H1 (cell line): ENCODE measurements at regions not wholly inside any gene's neighbourhood (a gene's known extent, or its start where the extent isn't known, plus 50 kb on each side); places are given as distances from the start of the nearest gene placed in this dataset.

Experiments used
- CHD7 ChIP-seq: fragments of 300-600 bp; sonication (generic); IDR thresholded peaks from 2 replicates; pipeline ENCODE4 v1.7.1; 2012; ENCODE audit warnings: low read length, moderate library complexity, mild to moderate bottlenecking, inconsistent platforms; ENCODE audit not compliant: insufficient replicate concordance

GRCh38 chr2:154526234-154526633 lies 172.3 kb upstream of the KCNJ3 start (continued):
- TF ChIP-seq CHD7: no peak
